H1 (cell line): ENCODE measurements at regions not wholly inside any gene's neighbourhood (a gene's known extent, or its start where the extent isn't known, plus 50 kb on each side); places are given as distances from the start of the nearest gene placed in this dataset.

ENCODE experiments used
- BRCA1 ChIP-seq: IDR thresholded peaks from 2 replicates; pipeline ENCODE4 v1.6.1; 2012; ENCODE audit warnings: low read depth, low read length, improper control_type of control experiment
- CEBPB ChIP-seq: IDR thresholded peaks from 2 replicates; pipeline ENCODE4 v1.6.1; 2012; ENCODE audit warnings: low read depth, low read length
- CHD1 ChIP-seq: IDR thresholded peaks from 2 replicates; pipeline ENCODE4 v1.6.1; 2012; ENCODE audit warnings: low read depth, low read length, improper control_type of control experiment
- CTBP2 ChIP-seq: IDR thresholded peaks from 2 replicates; pipeline ENCODE4 v1.7.0; 2011; ENCODE audit warnings: borderline replicate concordance, mild to moderate bottlenecking, moderate library complexity, mixed read lengths, low read length; ENCODE audit not compliant: insufficient read depth, insufficient read length
- EGR1 ChIP-seq: IDR thresholded peaks from 2 replicates; pipeline ENCODE4 v1.6.1; 2011; ENCODE audit warnings: low read depth, low read length, borderline replicate concordance
- EP300 ChIP-seq, 2 experiments: IDR thresholded peaks; 1 replicate in 1 of 2; 2 replicates in 1 of 2; pipeline ENCODE4 v1.6.1; 2011 to 2012; ENCODE audit warnings: low read depth in 2 of 2, low read length in 2 of 2, mild to moderate bottlenecking in 2 of 2, borderline replicate concordance in 1 of 2, inconsistent platforms in 1 of 2, moderate library complexity in 1 of 2
- HDAC6 ChIP-seq: IDR thresholded peaks from one replicate; pipeline ENCODE4 v1.7.1; 2012; ENCODE audit warnings: low read depth, mild to moderate bottlenecking, inconsistent platforms, low read length, moderate library complexity
- KDM4A ChIP-seq: IDR thresholded peaks from one replicate; pipeline ENCODE4 v1.7.1; 2012; ENCODE audit warnings: low read depth, mild to moderate bottlenecking, moderate library complexity, low read length, inconsistent platforms; ENCODE audit not compliant: severe bottlenecking
- KDM5A ChIP-seq: fragments of 200-600 bp; IDR thresholded peaks from 2 replicates; pipeline ENCODE4 v1.7.1; 2012; ENCODE audit warnings: mild to moderate bottlenecking, low read length, inconsistent platforms, mixed read lengths
- MAFK ChIP-seq: IDR thresholded peaks from 2 replicates; pipeline ENCODE4 v1.6.1; 2012; ENCODE audit warnings: low read depth, mild to moderate bottlenecking, improper control_type of control experiment, low read length
- NRF1 ChIP-seq: IDR thresholded peaks from 2 replicates; pipeline ENCODE4 v1.6.1; 2011; ENCODE audit warnings: mild to moderate bottlenecking, low read depth, low read length, improper control_type of control experiment
- PHF8 ChIP-seq: fragments of 200-600 bp; sonication (generic); conservative IDR thresholded peaks from 2 replicates; pipeline ENCODE4 v1.7.1; 2012; ENCODE audit warnings: low read depth, mild to moderate bottlenecking, inconsistent platforms, low read length, moderate library complexity
- POLR2AphosphoS5 ChIP-seq: IDR thresholded peaks from 2 replicates; pipeline ENCODE4 v1.6.1; 2011; ENCODE audit warnings: low read depth, low read length
- RXRA ChIP-seq: IDR thresholded peaks from 2 replicates; pipeline ENCODE4 v1.6.1; 2011; ENCODE audit warnings: low read depth, mild to moderate bottlenecking, low read length, moderate library complexity; ENCODE audit not compliant: insufficient read depth
- SAP30 ChIP-seq: fragments of 300-600 bp; sonication (generic); IDR thresholded peaks from 2 replicates; pipeline ENCODE4 v1.7.1; 2012; ENCODE audit warnings: low read length, moderate library complexity, mild to moderate bottlenecking, inconsistent platforms; ENCODE audit not compliant: insufficient read depth, insufficient replicate concordance
- SUZ12 ChIP-seq: fragments of 200-600 bp; sonication (generic); IDR thresholded peaks from 2 replicates; pipeline ENCODE4 v1.6.1; 2012; ENCODE audit warnings: mild to moderate bottlenecking, inconsistent platforms, low read length, moderate library complexity, mixed read lengths
- TAF7 ChIP-seq: optimal IDR thresholded peaks from 2 replicates; pipeline ENCODE3; 2011; ENCODE audit warnings: low read depth, mild to moderate bottlenecking, inconsistent platforms, low read length, moderate library complexity, borderline replicate concordance
- YY1 ChIP-seq: IDR thresholded peaks from 2 replicates; pipeline ENCODE4 v1.6.1; 2011; ENCODE audit warnings: low read depth, mild to moderate bottlenecking, low read length
- TF ChIP-seq, protein P1 (sequence below): IDR thresholded peaks from 2 replicates; pipeline ENCODE4 v1.6.1; 2011; ENCODE audit warnings: low read length, improper control_type of control experiment

GRCh38 chr11:20259506-20259905 is 99.2 kb upstream of the DBX1 start (continued):
- TF ChIP-seq SUZ12 (no peak), HDAC6 (no peak), TAF7 (no peak), EGR1 (no peak), BRCA1 (no peak), MAFK (no peak), KDM4A (no peak), EP300 (IDR thresholded peaks at IDR 0.05; ENCODE audit: borderline replicate concordance in 1 of 2, low read depth in 2 of 2, low read length in 2 of 2) (no peak), CEBPB (no peak), RXRA (no peak), KDM5A (no peak), CTBP2 (no peak), YY1 (no peak), PHF8 (no peak), POLR2AphosphoS5 (no peak), NRF1 (no peak), SAP30 (no peak), CHD1 (no peak)
- TF ChIP-seq, protein P1, sequence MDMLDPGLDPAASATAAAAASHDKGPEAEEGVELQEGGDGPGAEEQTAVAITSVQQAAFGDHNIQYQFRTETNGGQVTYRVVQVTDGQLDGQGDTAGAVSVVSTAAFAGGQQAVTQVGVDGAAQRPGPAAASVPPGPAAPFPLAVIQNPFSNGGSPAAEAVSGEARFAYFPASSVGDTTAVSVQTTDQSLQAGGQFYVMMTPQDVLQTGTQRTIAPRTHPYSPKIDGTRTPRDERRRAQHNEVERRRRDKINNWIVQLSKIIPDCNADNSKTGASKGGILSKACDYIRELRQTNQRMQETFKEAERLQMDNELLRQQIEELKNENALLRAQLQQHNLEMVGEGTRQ, result no peak
